IMR-90 (cell line): ENCODE measurements at regions not wholly inside any gene's neighbourhood (a gene's known extent, or its start where the extent isn't known, plus 50 kb on each side); places are given as distances from the start of the nearest gene placed in this dataset.

ENCODE experiments used
- ATAC-seq: fragments of 200-7000 bp; cut with Tn5 transposase; 2 replicates; pipeline ENCODE4 v1.9.1; 2020; ENCODE audit warnings: low read depth, mild to moderate bottlenecking, moderate library complexity
- BruUV-seq: library from RNA; stranded (reverse); fragments of 400-500 nt; replicated peaks from 2 replicates; lab custom pipeline; 2021; lab: Mats Ljungman, UMichigan
- CTCF ChIA-PET: fragments of 300-600 bp; formaldehyde crosslinking; extraction: SDS; loops from one replicate; lab custom pipeline; 2021; ENCODE audit warnings: antibody characterized with exemption; lab: Yijun Ruan, JAX
- POLR2A ChIA-PET: fragments of 300-600 bp; sonication (Branson Sonifier 250); formaldehyde crosslinking; loops from one replicate; lab custom pipeline; 2022; ENCODE audit warnings: antibody characterized with exemption; ENCODE audit not compliant: unreplicated experiment; lab: Charles Lee
- DNase-seq: peaks from one replicate; pipeline ENCODE4 v3.0.0; 2013
- H2AFZ ChIP-seq: replicated peaks from 2 replicates; pipeline ENCODE3; 2013; ENCODE audit warnings: low read length, mild to moderate bottlenecking; ENCODE audit not compliant: poor library complexity
- H2AK5ac ChIP-seq: 2 replicates; pipeline ENCODE4 v1.6.1; 2013; ENCODE audit warnings: low read depth, low read length, inconsistent platforms
- H2AK9ac ChIP-seq: replicated peaks from 2 replicates; pipeline ENCODE3; 2013; ENCODE audit warnings: mild to moderate bottlenecking, low read depth, low read length, moderate library complexity; ENCODE audit not compliant: poor library complexity
- H2BK120ac ChIP-seq: 2 replicates; pipeline ENCODE4 v1.6.1; 2013; ENCODE audit warnings: low read depth, low read length, inconsistent platforms
- H2BK15ac ChIP-seq: 3 replicates; pipeline ENCODE4 v1.6.1; 2013; ENCODE audit warnings: low read depth, low read length, inconsistent platforms
- H2BK20ac ChIP-seq: 2 replicates; pipeline ENCODE4 v1.6.1; 2013; ENCODE audit warnings: low read depth, mild to moderate bottlenecking, inconsistent platforms, low read length, moderate library complexity
- H2BK5ac ChIP-seq: 2 replicates; pipeline ENCODE4 v1.6.1; 2013; ENCODE audit warnings: mild to moderate bottlenecking, low read depth, low read length, inconsistent platforms; ENCODE audit not compliant: poor library complexity, severe bottlenecking
- H3K14ac ChIP-seq: replicated peaks from 2 replicates; pipeline ENCODE4 v1.6.1; 2013; ENCODE audit warnings: low read depth, low read length, inconsistent platforms
- H3K18ac ChIP-seq: 2 replicates; pipeline ENCODE4 v1.6.1; 2013; ENCODE audit warnings: low read depth, low read length, control low read depth
- H3K23ac ChIP-seq: 2 replicates; pipeline ENCODE4 v1.6.1; 2013; ENCODE audit warnings: low read depth, low read length, inconsistent platforms
- H3K27ac ChIP-seq: 2 replicates; pipeline ENCODE4 v1.5.1; 2013; ENCODE audit warnings: mild to moderate bottlenecking, control low read depth, low read length; ENCODE audit not compliant: insufficient read depth
- H3K27me3 ChIP-seq: 2 replicates; pipeline ENCODE4 v1.6.1; 2013; ENCODE audit warnings: low read length; ENCODE audit not compliant: control insufficient read depth, insufficient read depth
- H3K36me3 ChIP-seq: 2 replicates; pipeline ENCODE4 v1.6.1; 2013; ENCODE audit warnings: low read length, mixed read lengths; ENCODE audit not compliant: control insufficient read depth, insufficient read depth
- H3K4ac ChIP-seq: 2 replicates; pipeline ENCODE4 v1.6.1; 2013; ENCODE audit warnings: low read depth, low read length, inconsistent platforms
- H3K4me1 ChIP-seq: 2 replicates; pipeline ENCODE4 v1.6.1; 2013; ENCODE audit warnings: low read length, mixed read lengths; ENCODE audit not compliant: control insufficient read depth, insufficient read depth
- H3K4me2 ChIP-seq: 2 replicates; pipeline ENCODE4 v1.6.1; 2013; ENCODE audit warnings: low read depth, mild to moderate bottlenecking, control low read depth, low read length, moderate library complexity
- H3K4me3 ChIP-seq: 2 replicates; pipeline ENCODE4 v1.5.1; 2013; ENCODE audit warnings: low read depth, mild to moderate bottlenecking, control low read depth, low read length, moderate library complexity; ENCODE audit not compliant: insufficient read depth
- H3K56ac ChIP-seq: 2 replicates; pipeline ENCODE4 v1.6.1; 2013; ENCODE audit warnings: low read length, inconsistent platforms; ENCODE audit not compliant: insufficient read depth; ENCODE audit errors: extremely low read depth
- H3K79me1 ChIP-seq, 2 experiments: 2 replicates each; pipeline ENCODE4 v1.6.1; 2013; ENCODE audit warnings: low read length in 2 of 2, inconsistent platforms in 1 of 2, low read depth in 1 of 2
- H3K9ac ChIP-seq: 2 replicates; pipeline ENCODE4 v1.6.1; 2013; ENCODE audit warnings: low read depth, low read length, control low read depth
- H3K9me1 ChIP-seq: 2 replicates; pipeline ENCODE4 v1.6.1; 2013; ENCODE audit warnings: low read length, inconsistent platforms; ENCODE audit not compliant: insufficient read depth
- H3K9me3 ChIP-seq: 2 replicates; pipeline ENCODE4 v1.6.1; 2013; ENCODE audit warnings: low read length; ENCODE audit not compliant: control insufficient read depth, insufficient read depth
- H4K20me1 ChIP-seq: 2 replicates; pipeline ENCODE4 v1.6.1; 2013; ENCODE audit warnings: low read length, inconsistent platforms; ENCODE audit not compliant: insufficient read depth
- H4K5ac ChIP-seq: 2 replicates; pipeline ENCODE4 v1.6.1; 2013; ENCODE audit warnings: mild to moderate bottlenecking, low read depth, low read length, control low read depth
- H4K8ac ChIP-seq, 2 experiments: 2 replicates each; pipeline ENCODE4 v1.6.1; 2013; ENCODE audit warnings: low read depth in 2 of 2, low read length in 2 of 2, control low read depth in 1 of 2, inconsistent platforms in 1 of 2
- H4K91ac ChIP-seq: 2 replicates; pipeline ENCODE4 v1.6.1; 2013; ENCODE audit warnings: low read depth, low read length, inconsistent platforms; ENCODE audit not compliant: insufficient read depth
- BHLHE40 ChIP-seq: fragments of 150-350 bp; IDR thresholded peaks from 2 replicates; pipeline ENCODE4 v1.6.1; 2016; ENCODE audit warnings: mild to moderate bottlenecking, low read depth, low read length
- CEBPB ChIP-seq: IDR thresholded peaks from 2 replicates; pipeline ENCODE4 v1.6.1; 2012; ENCODE audit warnings: low read depth, low read length, improper control_type of control experiment
- CHD1 ChIP-seq: IDR thresholded peaks from 2 replicates; pipeline ENCODE4 v1.6.1; 2012; ENCODE audit warnings: low read depth, low read length, improper control_type of control experiment
- FOS ChIP-seq: fragments of 150-350 bp; IDR thresholded peaks from 2 replicates; pipeline ENCODE4 v1.6.1; 2016; ENCODE audit warnings: low read depth, low read length
- MAFK ChIP-seq: IDR thresholded peaks from 2 replicates; pipeline ENCODE4 v1.6.1; 2012; ENCODE audit warnings: low read depth, low read length, improper control_type of control experiment
- MAZ ChIP-seq: IDR thresholded peaks from 2 replicates; pipeline ENCODE4 v1.6.1; 2012; ENCODE audit warnings: low read depth, mild to moderate bottlenecking, low read length, improper control_type of control experiment, moderate library complexity, borderline replicate concordance
- MXI1 ChIP-seq: IDR thresholded peaks from 2 replicates; pipeline ENCODE4 v1.6.1; 2012; ENCODE audit warnings: low read depth, mild to moderate bottlenecking, low read length, moderate library complexity, borderline replicate concordance
- NFE2L2 ChIP-seq: fragments of 150-350 bp; IDR thresholded peaks from 2 replicates; pipeline ENCODE4 v1.6.1; 2016; ENCODE audit warnings: low read depth, mild to moderate bottlenecking, low read length
- POLR2A ChIP-seq: IDR thresholded peaks from 2 replicates; pipeline ENCODE4 v1.6.1; 2012; ENCODE audit warnings: mild to moderate bottlenecking, low read depth, low read length
- RAD21 ChIP-seq: IDR thresholded peaks from 2 replicates; pipeline ENCODE4 v1.6.1; 2012; ENCODE audit warnings: low read length, improper control_type of control experiment
- RCOR1 ChIP-seq: IDR thresholded peaks from 2 replicates; pipeline ENCODE4 v1.6.1; 2012; ENCODE audit warnings: mild to moderate bottlenecking, low read length, improper control_type of control experiment; ENCODE audit not compliant: insufficient replicate concordance
- RFX5 ChIP-seq: IDR thresholded peaks from 2 replicates; pipeline ENCODE4 v1.8.0; 2012; ENCODE audit warnings: low read depth, mild to moderate bottlenecking, low read length, moderate library complexity
- SMC3 ChIP-seq: fragments of 150-350 bp; IDR thresholded peaks from 2 replicates; pipeline ENCODE4 v1.6.1; 2016; ENCODE audit warnings: low read depth, mild to moderate bottlenecking, antibody characterized with exemption, low read length, moderate library complexity
- WGBS, 2 experiments: methylation state at CpG; one replicate each; pipeline versions ENCODE4 v1.1.5 to v1.1.7; 2013; ENCODE audit warnings: missing lambda C conversion rate in 2 of 2; ENCODE audit not compliant: insufficient read length in 1 of 2; ENCODE audit errors: extremely low coverage in 2 of 2; 5-methylcytosine and 5-hydroxymethylcytosine counted together
- dilution Hi-C: fragments of 300-500 bp; cut with HindIII; formaldehyde crosslinking; loops from one replicate; pipeline ENCODE4 v1.14.3; 2018; ENCODE audit warnings: low sequenced_read_pairs; ENCODE audit not compliant: unreplicated experiment
- in situ Hi-C: fragments of 300-500 bp; cut with MboI; formaldehyde crosslinking; loops from 3 replicates; pipeline ENCODE4 v1.14.3; 2019; ENCODE audit warnings: low sequenced_read_pairs, inconsistent platforms, mixed read lengths
- intact Hi-C: fragments of 100-400 bp; cut with micrococcal nuclease; formaldehyde crosslinking; loops from 2 replicates; pipeline ENCODE4 v1.10.0; 2022
- TF ChIP-seq, protein P1 (sequence below): fragments of 150-350 bp; IDR thresholded peaks from 2 replicates; pipeline ENCODE4 v1.6.1; 2017; ENCODE audit warnings: mild to moderate bottlenecking, antibody characterized with exemption, low read length, low read depth
- TF ChIP-seq, protein P2 (sequence below): fragments of 150-350 bp; IDR thresholded peaks from 2 replicates; pipeline ENCODE4 v1.6.1; 2016; ENCODE audit warnings: low read depth, mild to moderate bottlenecking, low read length, moderate library complexity, borderline replicate concordance
- TF ChIP-seq, protein P3 (sequence below): conservative IDR thresholded peaks from 2 replicates; pipeline ENCODE4 v1.5.1; 2012; ENCODE audit warnings: mild to moderate bottlenecking, low read depth, low read length, improper control_type of control experiment

DNA sequence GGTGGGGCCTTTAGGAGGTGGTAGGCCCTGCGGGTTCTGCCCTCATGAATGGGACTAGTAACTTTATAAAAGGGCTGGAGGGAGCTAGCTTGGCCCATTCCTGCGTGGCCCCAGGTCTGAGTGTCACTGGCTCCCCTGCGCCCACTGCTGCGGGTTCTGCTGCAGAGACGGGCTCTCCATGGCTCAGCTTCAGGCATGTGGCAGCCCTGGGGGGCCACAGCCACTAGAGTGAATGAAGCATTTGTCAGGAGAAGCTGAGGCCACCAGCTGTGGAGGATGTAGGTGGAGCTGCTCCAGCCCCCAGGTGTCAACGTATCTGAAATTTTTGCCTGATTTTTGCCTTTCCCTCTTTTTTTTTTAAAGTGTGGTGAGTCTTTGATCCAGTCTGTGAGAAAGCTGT is 119.1 kb downstream of the SOX1 start:
- WGBS, 2 experiments, result 60% methylated on average over 4 of the region's 6 CpGs; no CpG with 5 or more reads in 1 of the 2 experiments
- dilution Hi-C loops (no loop called here), in situ Hi-C loops (no loop called here)

More for the DNA sequence above, 119.1 kb downstream of the SOX1 start:
- no TSS peak for BruUV-seq
- H3K27ac ChIP-seq, result no peak overlapping the region
- H3K4me2 ChIP-seq, result no peak overlapping the region
- ATAC-seq (no peak), DNase-seq (no peak)
- no peaks in the 10 kb centered on the region for H3K9me1 ChIP-seq
- no peak overlapping the region for H4K5ac ChIP-seq
- no peak overlapping the region for H3K18ac ChIP-seq
- no peak overlapping the region for H2AFZ ChIP-seq
- no peaks in the 10 kb centered on the region for H3K79me1 ChIP-seq
- H2BK15ac ChIP-seq, result no peak overlapping the region
- no peak overlapping the region for H2AK5ac ChIP-seq
- H3K36me3 ChIP-seq, result no peaks in the 10 kb centered on the region
- ChIA-PET POLR2A (no interaction called here), CTCF (no interaction called here)
- H3K4me3 ChIP-seq, result no peak overlapping the region
- H2BK20ac ChIP-seq, result no peak overlapping the region
- no peak overlapping the region for H3K14ac ChIP-seq
- H3K4ac ChIP-seq, result no peak overlapping the region
- TF ChIP-seq, protein P1, sequence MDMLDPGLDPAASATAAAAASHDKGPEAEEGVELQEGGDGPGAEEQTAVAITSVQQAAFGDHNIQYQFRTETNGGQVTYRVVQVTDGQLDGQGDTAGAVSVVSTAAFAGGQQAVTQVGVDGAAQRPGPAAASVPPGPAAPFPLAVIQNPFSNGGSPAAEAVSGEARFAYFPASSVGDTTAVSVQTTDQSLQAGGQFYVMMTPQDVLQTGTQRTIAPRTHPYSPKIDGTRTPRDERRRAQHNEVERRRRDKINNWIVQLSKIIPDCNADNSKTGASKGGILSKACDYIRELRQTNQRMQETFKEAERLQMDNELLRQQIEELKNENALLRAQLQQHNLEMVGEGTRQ, result no peak
- no peak for TF ChIP-seq BHLHE40
- no peak for TF ChIP-seq POLR2A
- no peak for TF ChIP-seq SMC3
- TF ChIP-seq RAD21, result no peak
- TF ChIP-seq CEBPB, result no peak
- TF ChIP-seq, protein P2, sequence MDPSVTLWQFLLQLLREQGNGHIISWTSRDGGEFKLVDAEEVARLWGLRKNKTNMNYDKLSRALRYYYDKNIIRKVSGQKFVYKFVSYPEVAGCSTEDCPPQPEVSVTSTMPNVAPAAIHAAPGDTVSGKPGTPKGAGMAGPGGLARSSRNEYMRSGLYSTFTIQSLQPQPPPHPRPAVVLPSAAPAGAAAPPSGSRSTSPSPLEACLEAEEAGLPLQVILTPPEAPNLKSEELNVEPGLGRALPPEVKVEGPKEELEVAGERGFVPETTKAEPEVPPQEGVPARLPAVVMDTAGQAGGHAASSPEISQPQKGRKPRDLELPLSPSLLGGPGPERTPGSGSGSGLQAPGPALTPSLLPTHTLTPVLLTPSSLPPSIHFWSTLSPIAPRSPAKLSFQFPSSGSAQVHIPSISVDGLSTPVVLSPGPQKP, result no peak
- no peak for TF ChIP-seq MXI1
- TF ChIP-seq CHD1, result no peak
- TF ChIP-seq RFX5, result no peak
- TF ChIP-seq, protein P3, sequence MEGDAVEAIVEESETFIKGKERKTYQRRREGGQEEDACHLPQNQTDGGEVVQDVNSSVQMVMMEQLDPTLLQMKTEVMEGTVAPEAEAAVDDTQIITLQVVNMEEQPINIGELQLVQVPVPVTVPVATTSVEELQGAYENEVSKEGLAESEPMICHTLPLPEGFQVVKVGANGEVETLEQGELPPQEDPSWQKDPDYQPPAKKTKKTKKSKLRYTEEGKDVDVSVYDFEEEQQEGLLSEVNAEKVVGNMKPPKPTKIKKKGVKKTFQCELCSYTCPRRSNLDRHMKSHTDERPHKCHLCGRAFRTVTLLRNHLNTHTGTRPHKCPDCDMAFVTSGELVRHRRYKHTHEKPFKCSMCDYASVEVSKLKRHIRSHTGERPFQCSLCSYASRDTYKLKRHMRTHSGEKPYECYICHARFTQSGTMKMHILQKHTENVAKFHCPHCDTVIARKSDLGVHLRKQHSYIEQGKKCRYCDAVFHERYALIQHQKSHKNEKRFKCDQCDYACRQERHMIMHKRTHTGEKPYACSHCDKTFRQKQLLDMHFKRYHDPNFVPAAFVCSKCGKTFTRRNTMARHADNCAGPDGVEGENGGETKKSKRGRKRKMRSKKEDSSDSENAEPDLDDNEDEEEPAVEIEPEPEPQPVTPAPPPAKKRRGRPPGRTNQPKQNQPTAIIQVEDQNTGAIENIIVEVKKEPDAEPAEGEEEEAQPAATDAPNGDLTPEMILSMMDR, result no peak
- no peak for TF ChIP-seq MAFK
- TF ChIP-seq NFE2L2, result no peak
- no peak for TF ChIP-seq RCOR1
- TF ChIP-seq MAZ, result no peak
- no peak for TF ChIP-seq FOS
- no peak overlapping the region for H4K8ac ChIP-seq
- no peak overlapping the region for H2AK9ac ChIP-seq
- no peak overlapping the region for H3K9ac ChIP-seq
- no peak overlapping the region for H2BK5ac ChIP-seq
- H3K23ac ChIP-seq, result no peak overlapping the region
- H4K20me1 ChIP-seq, result no peaks in the 10 kb centered on the region
- no peak overlapping the region for H3K56ac ChIP-seq
- peaks cover 65% of the 10 kb centered on the region for H3K9me3 ChIP-seq
- no peak overlapping the region for H2BK120ac ChIP-seq
- H3K4me1 ChIP-seq, result no peaks in the 10 kb centered on the region
- H4K91ac ChIP-seq, result no peak overlapping the region
- no peaks in the 10 kb centered on the region for H3K27me3 ChIP-seq
- intact Hi-C loops, result no loop called here
